Stimulated activated CD4-positive, alpha-beta T cell treated with anti-CD3 and anti-CD28 coated beads, Interleukin-2, amount 100 ng/mL, for 24 hours (primary cell): ENCODE measurements at regions not wholly inside any gene's neighbourhood (a gene's known extent, or its start where the extent isn't known, plus 50 kb on each side); places are given as distances from the start of the nearest gene placed in this dataset.

Experiments
- DNase-seq, 2 donors: peaks; one replicate each; pipeline ENCODE4 v3.0.0-alpha.2; 2020

GRCh38 chr5:117880932-117881331 is 1107.4 kb downstream of the DTWD2 start:
- DNase-seq = no peak

GRCh38 chr5:117877731-117878130 is 1110.6 kb downstream of the DTWD2 start:
- no peak for DNase-seq

- DNase-seq = no peak
Observed at GRCh38 chr5:117872798-117873368, 1115.5 kb downstream of the DTWD2 start.

GRCh38 chr5:117869596-117869995 is 1118.8 kb downstream of the DTWD2 start:
- no peak for DNase-seq

GRCh38 chr5:117863586-117864296 is 1124.6 kb downstream of the DTWD2 start:
- DNase-seq = no peak

- no peak for DNase-seq
Observed at GRCh38 chr5:117860550-117860949, 1127.8 kb downstream of the DTWD2 start.

GRCh38 chr5:117859176-117859575 is 1129.2 kb downstream of the DTWD2 start:
- DNase-seq = no peak

GRCh38 chr5:117856713-117857112 is 1131.6 kb downstream of the DTWD2 start:
- DNase-seq = no peak

GRCh38 chr5:117837786-117838185 is 1150.6 kb downstream of the DTWD2 start:
- no peak for DNase-seq

- DNase-seq = no peak
Observed at GRCh38 chr5:117833691-117834090, 1154.7 kb downstream of the DTWD2 start.

- no peak for DNase-seq
Observed at GRCh38 chr5:117829646-117830045, 1158.7 kb downstream of the DTWD2 start.

- DNase-seq = no peak
Observed at GRCh38 chr5:117813850-117814249, 1174.5 kb downstream of the DTWD2 start.

- DNase-seq = no peak
Observed at GRCh38 chr5:117812861-117813260, 1175.5 kb downstream of the DTWD2 start.

GRCh38 chr5:117809251-117809650 is 1179.1 kb downstream of the DTWD2 start:
- no peak for DNase-seq

- no peak for DNase-seq
Observed at GRCh38 chr5:117805058-117805457, 1183.3 kb downstream of the DTWD2 start.

GRCh38 chr5:117803533-117803932 is 1184.8 kb downstream of the DTWD2 start:
- no peak for DNase-seq

- no peak for DNase-seq
Observed at GRCh38 chr5:117801583-117801982, 1186.8 kb downstream of the DTWD2 start.

- DNase-seq = no peak
Observed at GRCh38 chr5:117800261-117800660, 1188.1 kb downstream of the DTWD2 start.

GRCh38 chr5:117794847-117795246 is 1193.5 kb downstream of the DTWD2 start:
- DNase-seq = no peak

- no peak for DNase-seq
Observed at GRCh38 chr5:117793963-117794362, 1194.4 kb downstream of the DTWD2 start.

- DNase-seq = no peak
Observed at GRCh38 chr5:117792476-117792875, 1195.9 kb downstream of the DTWD2 start.

GRCh38 chr5:117788596-117788995 is 1199.8 kb downstream of the DTWD2 start:
- DNase-seq = no peak

- no peak for DNase-seq
Observed at GRCh38 chr5:117779171-117779570, 1204.5 kb upstream of the SEMA6A start.

GRCh38 chr5:117776977-117777376 is 1202.4 kb upstream of the SEMA6A start:
- no peak for DNase-seq

GRCh38 chr5:117769877-117770276 is 1195.3 kb upstream of the SEMA6A start:
- DNase-seq = no peak
